Mucosa of rectum (tissue), 2 donors: ENCODE measurements at regions not wholly inside any gene's neighbourhood (a gene's known extent, or its start where the extent isn't known, plus 50 kb on each side); places are given as distances from the start of the nearest gene placed in this dataset.

Experiments
- H3K27ac ChIP-seq, 2 donors: one replicate each; pipeline ENCODE4 v1.7.0; 2013; ENCODE audit warnings: inconsistent platforms in 2 of 2, low read depth in 2 of 2, low read length in 2 of 2
- H3K27me3 ChIP-seq, 2 donors: one replicate each; pipeline ENCODE4 v1.7.0; 2013; ENCODE audit warnings: low read length in 2 of 2; ENCODE audit not compliant: control insufficient read depth in 2 of 2, insufficient read depth in 2 of 2
- H3K36me3 ChIP-seq, 2 donors: one replicate each; pipeline ENCODE4 v1.7.0; 2013; ENCODE audit warnings: low read length in 2 of 2; ENCODE audit not compliant: control insufficient read depth in 2 of 2, insufficient read depth in 2 of 2
- H3K4me1 ChIP-seq, 2 donors: one replicate each; pipeline ENCODE4 v1.7.0; 2013; ENCODE audit warnings: low read length in 2 of 2, mild to moderate bottlenecking in 1 of 2; ENCODE audit not compliant: control insufficient read depth in 2 of 2, insufficient read depth in 2 of 2
- H3K4me3 ChIP-seq, 2 donors: one replicate each; pipeline ENCODE4 v1.7.0; 2013; ENCODE audit warnings: low read length in 2 of 2
- H3K9ac ChIP-seq, 2 donors: one replicate each; pipeline ENCODE4 v1.7.0; 2013; ENCODE audit warnings: low read length in 2 of 2, low read depth in 1 of 2, mild to moderate bottlenecking in 1 of 2
- H3K9me3 ChIP-seq, 2 donors: one replicate each; pipeline ENCODE4 v1.7.0; 2013; ENCODE audit warnings: low read length in 2 of 2; ENCODE audit not compliant: control insufficient read depth in 2 of 2
- donor health status: healthy.
- donor health status: Normal muscosa, but diverticular disease.

DNA sequence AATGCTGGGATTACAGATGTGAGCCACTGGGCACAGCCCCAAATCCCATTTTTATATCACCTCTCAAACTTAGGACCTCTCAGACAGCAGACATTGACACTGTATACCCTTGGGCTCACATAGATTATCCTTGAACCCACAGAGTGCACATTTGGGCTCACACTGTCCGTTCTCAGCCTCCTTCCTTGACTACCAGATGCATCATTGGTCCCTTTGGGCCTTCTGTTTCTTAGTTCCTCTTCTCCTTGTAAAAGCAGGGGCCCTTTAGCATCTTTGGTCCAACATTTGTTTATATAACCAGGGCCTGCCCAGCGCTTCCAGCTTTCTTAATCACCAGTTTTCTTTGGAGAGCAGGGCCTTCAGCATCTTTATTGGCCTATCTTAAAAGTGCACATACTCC, 126.2 kb downstream of the SEC61B start:
- Histone ChIP-seq H3K4me3 (no peak overlapping the region), H3K36me3 (no peaks in the 10 kb centered on the region)

DNA sequence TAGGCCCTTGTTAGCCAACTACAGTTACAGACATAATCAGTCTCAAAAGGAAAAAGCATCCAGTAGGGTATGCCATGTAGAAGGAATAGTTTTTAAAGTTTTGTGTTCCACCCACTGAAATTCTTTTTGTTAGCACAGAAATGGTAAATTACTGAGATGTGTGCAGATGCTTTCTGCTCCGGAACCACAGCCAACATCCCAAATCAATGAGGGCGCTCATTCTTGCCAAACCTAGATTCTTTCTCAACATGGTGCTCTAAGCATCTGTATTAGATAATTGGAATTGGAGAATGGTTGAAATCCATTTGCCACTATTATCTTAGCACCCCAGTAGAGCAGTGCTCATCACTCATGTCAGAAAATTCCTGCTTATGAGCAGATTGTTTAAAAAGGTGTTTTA, 127.8 kb downstream of the SEC61B start:
- Histone ChIP-seq H3K4me3 (no peak overlapping the region), H3K9ac (no peak overlapping the region), H3K9me3 (no peaks in the 10 kb centered on the region), H3K27ac (no peak overlapping the region), H3K36me3 (no peaks in the 10 kb centered on the region), H3K4me1 (peaks cover 0 to 2% of the 10 kb centered on the region in 2 donors), H3K27me3 (no peaks in the 10 kb centered on the region)

More for the DNA sequence above, 126.2 kb downstream of the SEC61B start:
- Histone ChIP-seq H3K27ac (no peak overlapping the region), H3K4me1 (no peaks in the 10 kb centered on the region), H3K9me3 (no peaks in the 10 kb centered on the region), H3K27me3 (no peaks in the 10 kb centered on the region), H3K9ac (no peak overlapping the region)

DNA sequence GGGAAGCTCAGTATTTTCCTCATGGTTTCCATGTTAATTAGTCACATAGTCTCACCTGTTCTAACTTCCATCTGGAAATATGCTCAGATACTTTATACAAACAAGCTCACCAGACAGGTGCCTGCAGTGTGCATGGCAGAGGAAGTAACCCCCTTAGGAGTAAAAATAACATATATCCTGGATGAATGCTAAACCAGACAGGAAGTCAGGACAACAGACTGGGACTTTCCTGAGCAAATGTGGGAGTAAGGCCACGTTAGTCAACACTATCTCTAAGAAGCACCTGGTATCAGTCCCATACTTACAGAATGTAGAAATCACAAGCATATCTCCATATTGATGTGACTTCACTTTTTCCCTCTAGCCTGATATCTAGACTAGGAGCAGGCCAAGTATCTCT, 128.4 kb downstream of the SEC61B start:
- H3K36me3 ChIP-seq = no peaks in the 10 kb centered on the region
- H3K4me1 ChIP-seq = peaks cover 0 to 2% of the 10 kb centered on the region in 2 donors
- no peak overlapping the region for H3K9ac ChIP-seq
- H3K27ac ChIP-seq = no peak overlapping the region
- no peaks in the 10 kb centered on the region for H3K27me3 ChIP-seq
- no peaks in the 10 kb centered on the region for H3K9me3 ChIP-seq
- H3K4me3 ChIP-seq = no peak overlapping the region

DNA sequence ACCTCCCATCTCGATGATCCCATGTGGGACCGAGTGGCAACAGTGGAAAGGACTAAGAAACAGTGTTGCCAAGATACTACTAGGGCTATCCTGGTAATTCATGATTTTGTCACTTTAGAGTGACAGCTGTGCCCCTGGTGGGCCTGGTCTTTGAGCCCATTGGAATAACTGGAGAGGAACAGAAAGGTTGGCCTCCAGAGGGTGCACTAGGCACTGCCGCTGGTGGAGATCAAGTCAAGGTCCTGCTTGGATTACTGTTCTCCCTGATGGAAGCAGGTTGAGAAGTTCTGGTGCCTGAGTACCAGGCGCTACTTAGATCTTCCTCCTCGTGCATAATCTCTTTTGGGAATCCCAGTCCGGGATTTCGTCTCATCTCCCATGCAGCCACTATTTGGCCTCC, 129.6 kb downstream of the SEC61B start:
- Histone ChIP-seq H3K4me3 (no peak overlapping the region), H3K36me3 (no peaks in the 10 kb centered on the region), H3K9ac (no peak overlapping the region), H3K4me1 (peaks cover 0 to 2% of the 10 kb centered on the region in 2 donors), H3K27ac (no peak overlapping the region), H3K9me3 (no peaks in the 10 kb centered on the region), H3K27me3 (no peaks in the 10 kb centered on the region)

DNA sequence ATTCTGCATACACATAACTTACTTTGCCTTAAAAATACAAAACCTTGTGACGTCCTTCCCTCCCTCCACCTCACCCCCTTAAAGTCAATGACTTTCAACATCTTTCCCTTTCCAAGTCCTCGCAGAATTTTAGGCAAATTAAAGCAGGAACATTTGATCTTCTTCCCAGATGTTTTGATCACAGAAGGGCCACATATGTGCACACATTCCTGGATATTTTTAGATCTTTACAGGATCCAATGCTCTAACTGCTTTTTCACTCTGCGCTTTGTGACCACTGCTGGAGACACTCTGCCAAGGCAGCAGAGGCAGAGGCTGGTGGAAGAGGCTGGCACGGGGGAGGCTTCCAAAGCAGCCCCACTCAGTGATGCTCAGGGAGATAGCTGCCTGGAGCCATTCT, 130.7 kb downstream of the SEC61B start:
- no peak overlapping the region for H3K27ac ChIP-seq
- H3K9ac ChIP-seq = no peak overlapping the region
- no peaks in the 10 kb centered on the region for H3K27me3 ChIP-seq
- H3K4me3 ChIP-seq = no peak overlapping the region
- H3K36me3 ChIP-seq = no peaks in the 10 kb centered on the region
- peaks cover 0 to 2% of the 10 kb centered on the region in 2 donors for H3K4me1 ChIP-seq
- H3K9me3 ChIP-seq = no peaks in the 10 kb centered on the region

DNA sequence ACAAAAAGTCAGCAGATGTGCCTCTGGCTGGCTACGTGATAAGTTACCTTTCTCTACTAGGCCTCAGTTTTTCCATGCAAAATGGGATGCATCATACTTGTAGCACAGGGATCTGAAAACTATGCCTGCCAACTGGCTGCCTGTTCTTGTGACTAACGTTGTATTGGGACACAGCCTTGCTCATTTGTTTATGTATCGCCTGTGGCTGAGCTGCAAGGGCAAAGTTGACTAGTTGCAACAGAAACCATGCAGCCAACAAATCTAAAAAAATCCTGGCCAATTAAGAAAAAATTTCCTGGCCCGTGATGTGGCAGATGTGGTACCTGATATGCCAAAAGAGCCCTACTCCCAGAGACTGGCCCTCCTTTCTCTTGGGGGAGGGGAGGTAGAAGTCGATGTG, 131.3 kb downstream of the SEC61B start:
- no peaks in the 10 kb centered on the region for H3K27me3 ChIP-seq
- H3K9ac ChIP-seq = no peak overlapping the region
- no peaks in the 10 kb centered on the region for H3K9me3 ChIP-seq
- no peak overlapping the region for H3K4me3 ChIP-seq
- H3K36me3 ChIP-seq = no peaks in the 10 kb centered on the region
- no peak overlapping the region for H3K27ac ChIP-seq
- H3K4me1 ChIP-seq = peaks cover 0 to 2% of the 10 kb centered on the region in 2 donors

DNA sequence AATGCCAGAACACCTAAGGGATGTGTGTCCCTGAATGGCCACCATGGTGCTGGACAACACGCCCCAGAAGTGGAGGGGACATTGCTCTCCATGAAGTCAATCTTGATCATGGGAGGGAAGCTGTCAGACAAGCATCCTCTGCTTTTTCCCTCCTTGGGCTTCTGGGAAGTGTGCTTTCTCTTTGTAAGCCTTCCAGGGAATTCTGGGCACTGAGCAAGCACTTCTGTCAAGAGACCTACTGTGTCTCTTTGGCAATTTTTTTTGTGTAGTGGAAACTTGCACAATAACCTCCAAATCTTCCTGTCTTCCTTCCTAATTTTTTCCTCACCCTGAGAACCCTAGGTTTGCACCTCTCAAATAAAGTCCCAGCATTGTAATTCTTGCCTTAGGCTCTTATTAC, 132.0 kb downstream of the SEC61B start:
- Histone ChIP-seq H3K4me1 (peaks cover 0 to 2% of the 10 kb centered on the region in 2 donors), H3K36me3 (no peaks in the 10 kb centered on the region), H3K9ac (no peak overlapping the region), H3K9me3 (no peaks in the 10 kb centered on the region), H3K4me3 (no peak overlapping the region), H3K27ac (no peak overlapping the region), H3K27me3 (no peaks in the 10 kb centered on the region)

DNA sequence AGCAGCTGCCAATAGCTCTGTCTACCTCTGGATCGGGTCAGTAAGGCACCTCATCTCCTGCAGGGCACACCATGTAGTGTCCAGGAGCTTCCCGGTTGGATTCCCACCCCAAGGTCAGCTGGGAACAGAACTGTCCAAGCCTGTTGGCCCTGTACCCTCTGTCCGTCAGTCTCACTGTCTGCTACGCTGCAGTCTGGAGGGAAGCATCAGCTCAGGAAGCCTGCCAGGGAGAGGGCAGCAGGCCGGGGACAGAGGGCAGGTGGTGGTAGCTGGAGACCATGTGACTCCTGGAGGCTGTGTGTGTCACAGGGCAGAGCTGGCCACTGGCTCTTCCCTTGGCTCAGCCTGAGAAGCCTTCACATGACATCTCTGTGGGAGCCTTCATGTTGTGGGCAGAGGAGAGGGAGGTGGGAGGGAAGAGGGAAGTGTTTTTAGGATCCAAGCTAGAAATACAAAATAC, 134.5 kb downstream of the SEC61B start:
- H3K4me3 ChIP-seq = no peak overlapping the region
- H3K27ac ChIP-seq = no peak overlapping the region
- no peaks in the 10 kb centered on the region for H3K36me3 ChIP-seq
- no peaks in the 10 kb centered on the region for H3K27me3 ChIP-seq
- no peaks in the 10 kb centered on the region for H3K9me3 ChIP-seq
- H3K9ac ChIP-seq = no peak overlapping the region
- H3K4me1 ChIP-seq = peaks cover 0 to 2% of the 10 kb centered on the region in 2 donors

DNA sequence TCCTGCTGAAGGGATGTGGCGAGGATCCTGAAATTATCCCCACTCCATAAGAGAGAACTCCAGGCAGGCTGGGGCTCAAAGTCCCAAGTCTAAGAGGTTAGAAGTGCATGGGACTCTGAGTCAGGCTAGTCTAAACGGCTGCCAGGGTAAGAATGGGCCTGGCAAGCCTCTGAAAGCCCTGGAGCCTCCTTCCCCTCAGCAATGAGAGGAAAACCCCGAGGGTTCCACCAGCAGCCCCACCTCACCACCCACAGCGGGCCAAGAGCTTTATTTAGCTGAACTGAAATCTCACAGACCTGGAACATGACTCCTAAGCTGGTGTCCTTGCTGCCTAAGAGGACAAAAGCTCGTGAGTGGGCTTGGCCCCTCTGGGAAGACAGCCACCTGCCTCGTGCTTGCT, 135.5 kb downstream of the SEC61B start:
- no peaks in the 10 kb centered on the region for H3K36me3 ChIP-seq
- no peak overlapping the region for H3K27ac ChIP-seq
- H3K4me3 ChIP-seq = no peak overlapping the region

DNA sequence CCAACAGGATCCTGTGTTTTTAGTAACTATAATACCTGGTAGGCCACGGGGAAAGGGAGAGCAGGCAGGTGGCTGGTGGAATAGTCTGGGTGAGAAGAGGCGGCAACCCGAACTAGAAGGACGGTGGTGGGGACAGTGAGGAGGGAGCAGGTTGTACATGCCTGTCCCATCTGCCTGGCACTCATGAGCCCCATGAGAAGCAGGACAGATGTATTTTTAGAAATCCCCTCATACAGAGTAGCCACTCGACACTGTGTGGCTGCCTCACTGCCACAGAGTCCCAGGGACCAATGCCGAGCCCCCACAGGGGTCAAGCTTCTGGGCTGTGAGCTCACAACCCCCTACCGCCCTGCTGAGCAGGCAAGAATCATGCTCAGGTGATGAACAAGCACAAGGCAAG, 136.6 kb downstream of the SEC61B start:
- Histone ChIP-seq H3K27ac (no peak overlapping the region), H3K4me3 (no peak overlapping the region)

More for the DNA sequence above, 135.5 kb downstream of the SEC61B start:
- Histone ChIP-seq H3K27me3 (no peaks in the 10 kb centered on the region), H3K9me3 (no peaks in the 10 kb centered on the region), H3K9ac (no peak overlapping the region), H3K4me1 (peaks cover 0 to 2% of the 10 kb centered on the region in 2 donors)

DNA sequence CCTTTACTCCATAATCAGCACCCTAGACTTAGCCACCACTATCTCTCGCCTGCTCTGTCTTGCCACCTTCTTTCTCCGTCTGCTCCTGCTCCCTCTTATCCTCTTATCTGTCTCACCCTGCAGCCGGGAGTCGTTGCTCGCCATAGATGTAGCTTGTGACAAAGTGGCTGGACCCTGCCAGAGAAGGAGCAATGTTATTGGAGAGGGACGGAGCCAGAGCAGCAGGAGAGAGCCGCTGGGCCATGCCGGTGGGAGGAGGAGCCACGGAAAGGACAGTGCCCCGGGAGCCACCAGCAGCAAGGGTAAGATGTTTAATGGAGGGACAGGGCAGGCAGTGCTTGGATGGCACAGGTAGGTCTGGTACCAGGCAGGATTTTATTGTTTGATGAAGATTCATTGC, 137.3 kb downstream of the SEC61B start:
- Histone ChIP-seq H3K4me1 (no peaks in the 10 kb centered on the region), H3K4me3 (no peak overlapping the region), H3K9me3 (no peaks in the 10 kb centered on the region), H3K27me3 (no peaks in the 10 kb centered on the region), H3K9ac (no peak overlapping the region), H3K36me3 (no peaks in the 10 kb centered on the region), H3K27ac (no peak overlapping the region)

More for the DNA sequence above, 136.6 kb downstream of the SEC61B start:
- Histone ChIP-seq H3K9me3 (no peaks in the 10 kb centered on the region), H3K36me3 (no peaks in the 10 kb centered on the region), H3K27me3 (no peaks in the 10 kb centered on the region), H3K9ac (no peak overlapping the region), H3K4me1 (peaks cover 0 to 2% of the 10 kb centered on the region in 2 donors)
